ENCODE measurements at regions not wholly inside any gene's neighbourhood (a gene's known extent, or its start where the extent isn't known, plus 50 kb on each side); places are given as distances from the start of the nearest gene placed in this dataset.

- no peak overlapping the region for H3K4me3 ChIP-seq (ENCODE audit: low read length)
- DNase-seq (ENCODE audit: low read depth) = no peak
- TF ChIP-seq CTCF (conservative IDR thresholded peaks at IDR 0.05; ENCODE audit: low read depth, low read length) = no peak
These were observed 60.9 kb upstream of the DSEL start for GRCh38 chr18:67577386-67577785.

DNA sequence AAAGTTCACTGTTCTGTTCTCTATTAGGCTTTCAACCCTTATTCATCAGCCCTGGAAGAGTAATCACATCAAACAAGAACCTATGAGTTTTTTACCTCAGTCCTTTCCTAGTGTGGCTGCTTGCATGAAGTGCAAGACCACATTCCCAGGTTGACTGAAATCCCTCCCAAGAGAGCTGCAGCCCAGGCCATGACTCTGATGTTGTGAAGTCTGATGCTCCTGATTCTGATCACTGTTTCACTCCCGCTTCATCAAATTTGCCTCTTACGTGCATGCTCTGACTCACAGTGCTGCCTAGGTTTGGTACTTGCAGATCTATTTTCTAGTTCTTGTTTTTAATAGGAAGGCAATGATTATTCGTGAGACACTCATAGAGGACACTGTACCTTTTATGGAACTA, 58.2 kb upstream of the DSEL start:
- no peak overlapping the region for H3K4me3 ChIP-seq (ENCODE audit: low read length)
- no peak for DNase-seq (ENCODE audit: low read depth)
- no peak for TF ChIP-seq CTCF (conservative IDR thresholded peaks at IDR 0.05; ENCODE audit: low read depth, low read length)

DNA sequence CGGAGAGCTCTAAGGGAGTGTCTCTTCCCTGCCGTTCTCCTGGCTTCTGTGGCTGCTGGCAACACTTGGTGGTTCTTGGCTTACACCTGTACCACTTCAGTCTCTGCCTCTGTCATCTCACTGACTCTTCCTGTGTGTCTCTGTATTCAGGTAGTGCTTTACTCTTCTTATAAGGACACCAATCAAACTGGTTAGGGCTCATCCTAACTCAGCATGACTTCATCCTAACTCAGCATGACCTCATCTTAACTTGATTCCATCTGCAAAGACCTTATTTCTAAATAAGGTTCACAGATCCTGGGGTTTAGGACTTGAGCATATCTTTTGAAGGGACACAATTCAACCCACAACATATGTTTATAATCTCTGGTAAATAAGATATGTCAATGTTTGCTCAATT, 51.6 kb upstream of the DSEL start:
- DNase-seq (ENCODE audit: low read depth) = no peak
- TF ChIP-seq CTCF (conservative IDR thresholded peaks at IDR 0.05; ENCODE audit: low read depth, low read length) = no peak
- no peak overlapping the region for H3K4me3 ChIP-seq (ENCODE audit: low read length)

Measured in retinal pigment epithelial cell (primary cell).